NT2/D1 (cell line): ENCODE measurements at regions not wholly inside any gene's neighbourhood (a gene's known extent, or its start where the extent isn't known, plus 50 kb on each side); places are given as distances from the start of the nearest gene placed in this dataset.

ENCODE experiments used
- SUZ12 ChIP-seq: IDR thresholded peaks from 2 replicates; pipeline ENCODE4 v1.6.1; 2011; ENCODE audit not compliant: insufficient read length, insufficient read depth; ENCODE audit errors: extremely low read depth
- YY1 ChIP-seq: IDR thresholded peaks from 2 replicates; pipeline ENCODE4 v1.6.1; 2011; ENCODE audit not compliant: insufficient read length, insufficient read depth

DNA sequence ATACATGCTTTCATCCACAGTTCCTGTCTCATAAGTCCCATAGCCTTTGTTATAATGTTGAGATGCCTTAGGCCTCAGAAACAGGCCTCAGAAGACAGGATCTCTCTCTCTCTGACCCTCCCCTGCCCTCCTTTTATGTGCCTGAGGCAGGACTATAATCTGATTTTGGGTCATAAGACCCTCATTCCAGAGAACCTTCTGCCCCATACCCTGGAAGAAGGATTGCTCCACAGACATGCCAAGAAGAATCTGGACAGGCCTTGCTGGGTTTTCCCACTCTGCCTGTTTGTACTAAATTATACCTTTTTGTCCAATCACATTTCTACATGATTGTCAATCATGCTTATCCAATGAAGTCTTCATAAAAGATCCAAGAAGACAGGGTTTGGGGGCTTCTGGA, 57.2 kb upstream of the MME start:
- TF ChIP-seq YY1: no peak
- TF ChIP-seq SUZ12: no peak
